H9 (cell line): ENCODE measurements at regions not wholly inside any gene's neighbourhood (a gene's known extent, or its start where the extent isn't known, plus 50 kb on each side); places are given as distances from the start of the nearest gene placed in this dataset.

ENCODE experiments used
- DNase-seq: peaks from one replicate; pipeline ENCODE4 v3.0.0-alpha.2; 2017
- H2AFZ ChIP-seq: one replicate; pipeline ENCODE4 v1.6.1; 2013; ENCODE audit warnings: mild to moderate bottlenecking, low read length, control low read depth, moderate library complexity
- H2AK5ac ChIP-seq: 2 replicates; pipeline ENCODE4 v1.6.1; 2013; ENCODE audit warnings: low read length, control low read depth, mixed read lengths; ENCODE audit not compliant: insufficient read length
- H2BK120ac ChIP-seq: one replicate; pipeline ENCODE4 v1.6.1; 2013; ENCODE audit warnings: low read depth, mild to moderate bottlenecking, low read length, control low read depth, inconsistent platforms; ENCODE audit not compliant: poor library complexity, severe bottlenecking
- H2BK12ac ChIP-seq: 2 replicates; pipeline ENCODE4 v1.6.1; 2013; ENCODE audit warnings: low read length, control low read depth, mixed read lengths, low read depth; ENCODE audit not compliant: insufficient read length
- H2BK15ac ChIP-seq: 2 replicates; pipeline ENCODE4 v1.6.1; 2013; ENCODE audit warnings: low read depth, low read length, control low read depth
- H2BK20ac ChIP-seq: one replicate; pipeline ENCODE4 v1.6.1; 2013; ENCODE audit warnings: low read depth, mild to moderate bottlenecking, low read length, control low read depth, inconsistent platforms; ENCODE audit not compliant: poor library complexity, severe bottlenecking
- H2BK5ac ChIP-seq: 2 replicates; pipeline ENCODE4 v1.6.1; 2013; ENCODE audit warnings: low read length, control low read depth, mixed read lengths; ENCODE audit not compliant: insufficient read length
- H3K14ac ChIP-seq: 2 replicates; pipeline ENCODE4 v1.6.1; 2013; ENCODE audit warnings: low read length, control low read depth; ENCODE audit not compliant: insufficient read depth
- H3K18ac ChIP-seq: 2 replicates; pipeline ENCODE4 v1.6.1; 2013; ENCODE audit warnings: low read depth, mild to moderate bottlenecking, mixed read lengths, low read length, control low read depth; ENCODE audit not compliant: insufficient read length
- H3K23ac ChIP-seq: 2 replicates; pipeline ENCODE4 v1.6.1; 2013; ENCODE audit warnings: low read length, control low read depth, mixed read lengths, low read depth; ENCODE audit not compliant: insufficient read length
- H3K23me2 ChIP-seq: 2 replicates; pipeline ENCODE4 v1.6.1; 2013; ENCODE audit warnings: low read depth, mild to moderate bottlenecking, mixed read lengths, low read length, control low read depth; ENCODE audit not compliant: insufficient read length, poor library complexity, severe bottlenecking
- H3K27ac ChIP-seq: 2 replicates; pipeline ENCODE4 v1.5.1; 2013; ENCODE audit warnings: low read length, control low read depth, mixed read lengths, low read depth; ENCODE audit not compliant: insufficient read length
- H3K27me3 ChIP-seq: 2 replicates; pipeline ENCODE4 v1.6.1; 2013; ENCODE audit warnings: low read length, control low read depth, inconsistent platforms; ENCODE audit not compliant: insufficient read depth
- H3K4ac ChIP-seq: 2 replicates; pipeline ENCODE4 v1.6.1; 2013; ENCODE audit warnings: low read depth, mild to moderate bottlenecking, control low read depth, inconsistent platforms, low read length, moderate library complexity
- H3K4me1 ChIP-seq: 2 replicates; pipeline ENCODE4 v1.6.1; 2013; ENCODE audit warnings: low read length, control low read depth, inconsistent platforms; ENCODE audit not compliant: insufficient read depth
- H3K4me2 ChIP-seq: 2 replicates; pipeline ENCODE4 v1.6.1; 2013; ENCODE audit warnings: low read length, control low read depth, mixed read lengths; ENCODE audit not compliant: insufficient read length, insufficient read depth
- H3K56ac ChIP-seq: 2 replicates; pipeline ENCODE4 v1.6.1; 2013; ENCODE audit warnings: low read depth, mild to moderate bottlenecking, mixed read lengths, low read length, control low read depth; ENCODE audit not compliant: insufficient read length
- H3K79me1 ChIP-seq: 2 replicates; pipeline ENCODE4 v1.6.1; 2013; ENCODE audit warnings: low read depth, mild to moderate bottlenecking, moderate library complexity, low read length, control low read depth, inconsistent platforms; ENCODE audit not compliant: insufficient read depth, poor library complexity, severe bottlenecking
- H3K79me2 ChIP-seq: 2 replicates; pipeline ENCODE4 v1.6.1; 2013; ENCODE audit warnings: low read length, control low read depth, inconsistent platforms; ENCODE audit not compliant: insufficient read depth
- H3K9ac ChIP-seq: 2 replicates; pipeline ENCODE4 v1.6.1; 2013; ENCODE audit warnings: low read length, control low read depth, mixed read lengths; ENCODE audit not compliant: insufficient read length; ENCODE audit errors: extremely low read depth
- H3K9me3 ChIP-seq: one replicate; pipeline ENCODE4 v1.6.1; 2013; ENCODE audit warnings: low read depth, low read length, inconsistent platforms; ENCODE audit not compliant: control insufficient read depth
- H3T11ph ChIP-seq: one replicate; pipeline ENCODE4 v1.6.1; 2013; ENCODE audit warnings: mild to moderate bottlenecking, low read length, control low read depth, inconsistent platforms
- H4K20me1 ChIP-seq: one replicate; pipeline ENCODE4 v1.6.1; 2013; ENCODE audit not compliant: control insufficient read depth, insufficient read length, insufficient read depth
- H4K5ac ChIP-seq: 2 replicates; pipeline ENCODE4 v1.6.1; 2013; ENCODE audit warnings: low read depth, mild to moderate bottlenecking, mixed read lengths, low read length, control low read depth; ENCODE audit not compliant: insufficient read length
- H4K8ac ChIP-seq: replicated peaks from 2 replicates; pipeline ENCODE4 v1.6.1; 2013; ENCODE audit warnings: low read length, control low read depth, mixed read lengths, low read depth; ENCODE audit not compliant: insufficient read length
- H4K91ac ChIP-seq: 2 replicates; pipeline ENCODE4 v1.6.1; 2013; ENCODE audit warnings: low read depth, mild to moderate bottlenecking, moderate library complexity, mixed read lengths, low read length, control low read depth; ENCODE audit not compliant: insufficient read length
- H3K27ac Mint-ChIP-seq, 3 experiments: 2 replicates in 2 of 3; 3 replicates in 1 of 3; pipeline ENCODE4 v1.8.0; 2020 to 2021; ENCODE audit warnings: mixed read lengths in 3 of 3, mild to moderate bottlenecking in 1 of 3, moderate library complexity in 1 of 3
- H3K27me3 Mint-ChIP-seq: 2 replicates; pipeline ENCODE4 v1.8.0; 2021; ENCODE audit warnings: low read depth, mild to moderate bottlenecking, moderate library complexity, mixed read lengths
- H3K36me3 Mint-ChIP-seq, 3 experiments: 2 replicates in 2 of 3; 3 replicates in 1 of 3; pipeline ENCODE4 v1.8.0; 2020 to 2021; ENCODE audit warnings: low read depth in 3 of 3, mixed read lengths in 3 of 3; ENCODE audit not compliant: insufficient read depth in 1 of 3
- H3K4me1 Mint-ChIP-seq, 2 experiments: 2 replicates each; pipeline ENCODE4 v1.8.0; 2020; ENCODE audit warnings: mixed read lengths in 2 of 2
- H3K4me3 Mint-ChIP-seq, 2 experiments: 2 replicates in 1 of 2; 3 replicates in 1 of 2; pipeline ENCODE4 v1.8.0; 2020 to 2021; ENCODE audit warnings: mild to moderate bottlenecking in 2 of 2, mixed read lengths in 2 of 2, moderate library complexity in 1 of 2
- H3K9me3 Mint-ChIP-seq, 2 experiments: 2 replicates in 1 of 2; 3 replicates in 1 of 2; pipeline ENCODE4 v1.8.0; 2020; ENCODE audit warnings: mild to moderate bottlenecking in 2 of 2, mixed read lengths in 2 of 2, moderate library complexity in 1 of 2
- WGBS: extraction: QIAGEN DNeasy Blood & Tissue Kit; methylation state at CpG from one replicate; pipeline ENCODE4 v1.1.7; 2013; ENCODE audit warnings: missing lambda C conversion rate, low lambda C conversion rate, mixed read lengths; ENCODE audit not compliant: insufficient read length; ENCODE audit errors: extremely low coverage; 5-methylcytosine and 5-hydroxymethylcytosine counted together
- TF ChIP-seq, protein P1 (sequence below): fragments of 200-600 bp; sonication (generic); conservative IDR thresholded peaks from 3 replicates; pipeline ENCODE4 v1.8.0; 2021; ENCODE audit warnings: antibody characterized with exemption, mild to moderate bottlenecking

DNA sequence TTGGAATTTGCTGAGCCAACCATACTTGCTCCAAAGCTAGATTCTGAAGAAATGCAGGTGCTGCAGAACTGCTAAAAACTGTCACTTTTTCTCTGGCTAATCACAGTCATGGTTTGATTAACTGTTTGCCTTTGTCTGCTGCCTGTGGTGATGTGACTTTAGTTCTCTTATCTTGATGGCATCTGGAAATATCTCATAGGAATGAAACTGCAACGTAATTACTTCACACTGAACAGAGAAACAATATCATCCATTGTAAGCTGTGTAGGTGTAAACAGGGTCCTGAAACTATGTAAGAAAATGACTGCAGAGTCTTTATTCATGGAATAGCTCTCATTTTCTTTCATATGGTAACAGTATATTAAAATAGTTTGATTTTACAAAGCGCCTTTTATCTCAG lies 721.9 kb upstream of the HS3ST5 start:
- Histone ChIP-seq H3K18ac (no peak overlapping the region), H3K4me2 (no peak overlapping the region), H2AFZ (no peak overlapping the region), H3K56ac (no peak overlapping the region), H2AK5ac (no peak overlapping the region), H3K23me2 (no peaks in the 10 kb centered on the region), H2BK120ac (no peak overlapping the region), H2BK20ac (no peak overlapping the region), H3K79me2 (no peaks in the 10 kb centered on the region), H3K4me1 (no peaks in the 10 kb centered on the region), H3K79me1 (no peaks in the 10 kb centered on the region), H2BK15ac (no peak overlapping the region), H4K8ac (no peak overlapping the region), H2BK5ac (no peak overlapping the region), H4K5ac (no peak overlapping the region), H3K4ac (no peak overlapping the region), H3K27ac (no peak overlapping the region), H3K9ac (no peak overlapping the region), H4K20me1 (no peaks in the 10 kb centered on the region), H4K91ac (no peak overlapping the region), H2BK12ac (no peak overlapping the region), H3K9me3 (no peaks in the 10 kb centered on the region), H3K23ac (no peak overlapping the region), H3T11ph (no peak overlapping the region), H3K27me3 (no peaks in the 10 kb centered on the region), H3K14ac (no peak overlapping the region)
- WGBS = no CpG with 5 or more reads among the region's 2 CpGs
- Mint-ChIP-seq H3K4me1 (peaks cover 0 to 4% of the 10 kb centered on the region in 2 experiments; a peak in 1 of 4 replicates), H3K27me3 (no peaks in the 10 kb centered on the region), H3K36me3 (no peaks in the 10 kb centered on the region), H3K9me3 (no peaks in the 10 kb centered on the region), H3K4me3 (no peak overlapping the region), H3K27ac (no peak overlapping the region)
- DNase-seq = no peak
- TF ChIP-seq, protein P1, sequence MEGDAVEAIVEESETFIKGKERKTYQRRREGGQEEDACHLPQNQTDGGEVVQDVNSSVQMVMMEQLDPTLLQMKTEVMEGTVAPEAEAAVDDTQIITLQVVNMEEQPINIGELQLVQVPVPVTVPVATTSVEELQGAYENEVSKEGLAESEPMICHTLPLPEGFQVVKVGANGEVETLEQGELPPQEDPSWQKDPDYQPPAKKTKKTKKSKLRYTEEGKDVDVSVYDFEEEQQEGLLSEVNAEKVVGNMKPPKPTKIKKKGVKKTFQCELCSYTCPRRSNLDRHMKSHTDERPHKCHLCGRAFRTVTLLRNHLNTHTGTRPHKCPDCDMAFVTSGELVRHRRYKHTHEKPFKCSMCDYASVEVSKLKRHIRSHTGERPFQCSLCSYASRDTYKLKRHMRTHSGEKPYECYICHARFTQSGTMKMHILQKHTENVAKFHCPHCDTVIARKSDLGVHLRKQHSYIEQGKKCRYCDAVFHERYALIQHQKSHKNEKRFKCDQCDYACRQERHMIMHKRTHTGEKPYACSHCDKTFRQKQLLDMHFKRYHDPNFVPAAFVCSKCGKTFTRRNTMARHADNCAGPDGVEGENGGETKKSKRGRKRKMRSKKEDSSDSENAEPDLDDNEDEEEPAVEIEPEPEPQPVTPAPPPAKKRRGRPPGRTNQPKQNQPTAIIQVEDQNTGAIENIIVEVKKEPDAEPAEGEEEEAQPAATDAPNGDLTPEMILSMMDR = no peak
